ENCODE measurements at regions not wholly inside any gene's neighbourhood (a gene's known extent, or its start where the extent isn't known, plus 50 kb on each side); places are given as distances from the start of the nearest gene placed in this dataset.

- TF ChIP-seq GATA2 (IDR thresholded peaks at IDR 0.05; ENCODE audit: low read depth, low read length) (no peak), GATA3 (IDR thresholded peaks at IDR 0.05; ENCODE audit: low read depth, low read length) (no peak)
Measured at GRCh38 chr2:207371877-207372276, 157.9 kb upstream of the CREB1 start.
